ENCODE measurements at regions not wholly inside any gene's neighbourhood (a gene's known extent, or its start where the extent isn't known, plus 50 kb on each side); places are given as distances from the start of the nearest gene placed in this dataset.

- DNase-seq (ENCODE audit: low read depth in 3 of 3) = no peak
These were observed 783.7 kb downstream of the EPHA7 start for GRCh38 chr6:92635553-92636153.

DNA sequence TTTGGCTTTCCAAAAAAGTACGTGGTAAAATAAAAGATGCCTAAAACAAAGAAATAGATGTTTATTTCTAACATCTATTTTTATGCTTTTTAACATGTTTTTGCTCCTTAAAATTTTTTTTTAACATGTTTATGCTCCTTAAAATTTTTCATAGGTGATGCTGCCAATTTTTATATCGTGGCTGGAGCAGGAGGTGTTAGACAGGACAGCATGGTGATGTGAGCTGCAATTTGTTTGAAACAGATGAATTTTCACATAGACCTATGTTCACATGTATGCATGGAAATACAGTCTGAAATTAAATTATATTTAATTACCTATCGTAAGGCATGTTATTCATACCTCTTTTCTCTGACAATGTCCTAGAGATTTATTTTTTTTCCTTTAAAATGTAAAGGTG is 784.8 kb downstream of the EPHA7 start:
- no peak for DNase-seq (ENCODE audit: low read depth in 3 of 3)

GRCh38 chr6:92623431-92623830 is 795.9 kb downstream of the EPHA7 start:
- no peak for DNase-seq (ENCODE audit: low read depth in 3 of 3)

GRCh38 chr6:92617721-92618120 is 801.6 kb downstream of the EPHA7 start:
- no peak for DNase-seq (ENCODE audit: low read depth in 3 of 3)

GRCh38 chr6:92608751-92609150 is 810.6 kb downstream of the EPHA7 start:
- DNase-seq (ENCODE audit: low read depth in 3 of 3) = no peak

DNA sequence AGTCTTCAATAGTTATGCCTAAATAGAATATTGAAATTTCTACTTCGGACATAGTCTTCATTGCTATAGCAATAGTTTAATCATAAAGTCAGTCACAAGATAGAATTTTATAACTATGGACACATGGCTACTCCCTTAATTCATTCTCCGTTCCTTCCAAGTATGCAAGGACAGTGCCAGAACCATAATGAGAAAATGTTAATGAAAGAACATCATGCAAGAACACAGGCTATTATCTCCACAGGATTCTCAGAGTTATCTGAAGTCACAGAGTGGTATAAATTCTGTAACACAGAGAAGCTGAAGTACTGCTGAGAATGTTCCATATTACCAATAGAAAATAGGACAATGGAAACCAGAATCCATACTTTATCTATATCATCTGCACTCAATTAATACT is 826.2 kb downstream of the EPHA7 start:
- no peak for DNase-seq (ENCODE audit: low read depth in 3 of 3)

DNA sequence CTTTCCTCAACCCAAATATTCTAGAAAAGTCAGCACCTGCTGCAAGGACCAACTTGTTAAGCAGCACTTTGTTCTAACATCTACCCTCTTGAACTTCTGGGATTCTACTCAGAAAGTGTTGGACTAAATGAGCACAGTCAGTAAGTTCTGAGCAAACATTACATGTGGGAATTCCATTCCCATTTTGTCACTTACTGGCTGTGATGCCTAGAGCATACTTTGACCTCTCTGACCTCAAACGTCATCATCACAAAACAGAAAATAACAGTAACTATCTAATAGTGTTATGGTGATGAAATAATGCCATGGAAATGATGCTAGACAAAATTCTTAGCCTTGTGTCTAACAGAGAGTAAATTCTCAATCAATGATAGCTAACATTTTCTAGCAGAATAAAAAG is 829.4 kb downstream of the EPHA7 start:
- DNase-seq (ENCODE audit: low read depth in 3 of 3) = no peak

DNA sequence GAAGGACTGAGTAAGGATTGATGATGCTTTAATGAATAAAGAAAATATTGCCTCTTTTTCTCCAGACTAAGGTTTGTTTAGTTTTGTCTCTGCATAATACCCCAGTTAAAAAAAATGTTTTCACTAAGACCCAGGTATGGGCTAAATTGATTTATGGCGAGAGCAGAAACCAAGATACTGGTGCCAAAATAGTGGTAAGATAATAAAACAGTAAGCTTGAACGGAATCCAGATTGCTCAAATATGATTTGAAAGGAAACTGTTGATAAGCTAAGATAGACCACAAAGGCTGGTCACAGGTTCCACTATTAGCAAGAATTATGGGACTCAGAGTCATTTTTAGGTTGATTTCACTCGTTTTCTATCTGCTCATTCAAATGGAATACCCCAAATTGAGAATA is 831.2 kb downstream of the EPHA7 start:
- no peak for DNase-seq (ENCODE audit: low read depth in 3 of 3)

- DNase-seq (ENCODE audit: low read depth in 3 of 3) = no peak
These were observed 831.8 kb downstream of the EPHA7 start for GRCh38 chr6:92587525-92587924.

DNA sequence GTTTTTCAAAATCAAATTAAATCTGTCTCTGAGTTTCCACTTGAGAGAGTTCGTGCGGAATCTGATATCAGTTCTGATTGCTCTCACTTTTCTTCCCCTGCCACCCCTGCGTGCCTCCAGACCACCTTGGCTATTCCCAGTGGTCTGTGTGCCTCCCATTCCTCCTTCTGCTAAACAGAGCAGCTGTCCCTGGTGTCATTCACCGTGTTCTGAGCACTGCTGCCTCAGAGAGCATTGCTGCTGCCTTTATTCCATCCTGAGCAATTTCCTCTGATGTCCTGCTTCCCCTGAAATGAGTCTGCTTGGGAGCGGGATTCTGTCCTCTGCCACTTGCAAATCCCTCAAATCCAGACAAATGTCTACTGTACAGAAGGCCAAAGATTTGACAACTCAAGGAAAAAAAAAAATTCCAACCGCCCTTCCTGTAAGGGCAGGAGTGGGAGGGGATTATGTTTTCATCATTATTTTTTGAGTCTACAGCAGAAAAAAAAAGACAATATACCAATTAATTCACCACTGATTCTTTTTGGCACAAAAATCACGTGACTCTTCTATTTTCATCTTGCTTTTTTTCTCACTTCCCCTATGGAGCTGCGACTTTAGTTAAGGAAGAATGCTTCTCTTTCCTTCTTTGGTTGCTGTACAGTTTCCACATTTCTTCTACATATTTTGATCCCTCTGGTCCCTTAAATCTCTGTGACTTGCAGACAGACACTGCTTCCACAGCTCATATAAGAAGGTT is 833.0 kb downstream of the EPHA7 start:
- DNase-seq (ENCODE audit: low read depth in 3 of 3) = no peak

DNA sequence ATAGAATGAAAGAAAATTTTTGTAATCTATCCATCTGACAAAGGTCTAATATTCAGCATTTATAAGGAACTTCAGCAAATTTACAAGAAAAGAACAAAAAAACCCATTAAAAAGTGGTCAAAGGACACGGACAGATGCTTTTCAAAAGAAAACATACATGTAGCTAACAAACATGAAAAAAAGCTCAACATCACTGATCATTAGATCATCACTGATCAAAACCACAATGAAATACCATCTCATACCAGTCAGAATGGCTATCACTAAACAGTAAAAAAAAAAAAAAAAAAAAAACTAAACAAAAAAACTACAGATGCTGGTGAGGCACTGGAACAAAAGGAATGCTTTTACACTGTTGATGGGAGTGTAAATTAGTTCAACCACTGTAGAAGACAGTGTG is 837.1 kb downstream of the EPHA7 start:
- DNase-seq (ENCODE audit: low read depth in 3 of 3) = no peak

GRCh38 chr6:92577077-92577719 is 842.2 kb downstream of the EPHA7 start:
- DNase-seq (ENCODE audit: low read depth in 3 of 3) = no peak

GRCh38 chr6:92568541-92568940 is 850.8 kb downstream of the EPHA7 start:
- no peak for DNase-seq (ENCODE audit: low read depth in 3 of 3)

- no peak for DNase-seq (ENCODE audit: low read depth in 3 of 3)
These were observed 852.7 kb downstream of the EPHA7 start for GRCh38 chr6:92566632-92567031.

GRCh38 chr6:92564376-92564775 is 855.0 kb downstream of the EPHA7 start:
- DNase-seq (ENCODE audit: low read depth in 3 of 3) = no peak

- DNase-seq (ENCODE audit: low read depth in 3 of 3) = no peak
These were observed 859.7 kb downstream of the EPHA7 start for GRCh38 chr6:92559611-92560010.

GRCh38 chr6:92559003-92559402 is 860.4 kb downstream of the EPHA7 start:
- DNase-seq (ENCODE audit: low read depth in 3 of 3) = no peak

- DNase-seq (ENCODE audit: low read depth in 3 of 3) = no peak
These were observed 868.9 kb downstream of the EPHA7 start for GRCh38 chr6:92550501-92550900.

- no peak for DNase-seq (ENCODE audit: low read depth in 3 of 3)
These were observed 873.5 kb downstream of the EPHA7 start for GRCh38 chr6:92545861-92546260.

DNA sequence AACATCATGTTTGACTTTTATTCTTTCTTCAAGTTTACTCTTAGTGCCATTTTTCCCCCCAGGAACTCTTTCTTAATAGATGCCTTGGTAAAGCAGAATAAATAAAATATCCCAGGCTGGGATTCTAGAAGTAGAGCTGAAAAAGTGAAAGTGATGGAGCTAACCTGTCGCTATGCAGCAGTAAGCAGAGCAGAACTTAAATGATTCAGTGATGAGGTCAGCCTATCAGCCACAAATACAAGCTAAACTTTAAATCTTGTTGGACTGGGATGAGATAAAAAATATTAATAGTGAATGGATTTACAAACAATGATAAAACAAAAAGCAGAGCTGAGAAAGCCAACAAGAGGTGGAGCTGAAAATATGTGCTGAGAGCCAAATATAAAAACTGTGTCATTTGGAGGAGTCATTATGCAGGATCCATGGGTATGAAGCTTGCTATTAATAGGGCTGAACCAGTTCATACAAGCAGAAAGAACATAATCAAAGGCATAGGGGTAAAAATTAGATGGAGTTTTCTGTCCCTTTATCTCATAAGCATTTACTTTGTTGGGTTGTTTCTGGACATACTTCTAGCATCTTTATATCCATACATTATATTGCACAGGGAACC is 877.8 kb downstream of the EPHA7 start:
- no peak for DNase-seq (ENCODE audit: low read depth in 3 of 3)

DNA sequence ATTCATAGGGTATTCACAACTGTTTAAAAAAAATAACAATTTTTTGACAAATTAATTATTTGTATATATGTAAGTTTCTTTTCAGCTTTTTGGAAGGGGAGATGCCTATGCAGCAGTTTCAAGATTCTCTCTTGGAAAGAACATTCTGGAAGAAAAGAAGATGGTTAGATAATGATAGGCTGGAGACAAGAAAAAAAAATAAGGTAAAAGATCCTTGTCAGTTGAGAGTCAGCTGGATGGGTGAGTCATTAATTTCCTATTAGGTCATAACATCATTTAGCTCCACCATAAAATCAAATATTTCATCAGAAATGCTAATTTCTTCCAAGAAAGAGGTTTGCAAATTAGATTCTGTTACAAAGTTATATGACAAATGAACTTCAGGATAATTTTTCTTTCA is 880.4 kb downstream of the EPHA7 start:
- no peak for DNase-seq (ENCODE audit: low read depth in 3 of 3)

- DNase-seq (ENCODE audit: low read depth in 3 of 3) = no peak
These were observed 881.1 kb downstream of the EPHA7 start for GRCh38 chr6:92538275-92538674.

GRCh38 chr6:92534109-92534508 is 885.2 kb downstream of the EPHA7 start:
- DNase-seq (ENCODE audit: low read depth in 3 of 3) = no peak

All from stimulated activated CD4-positive, alpha-beta T cell treated with anti-CD3 and anti-CD28 coated beads, TNF-alpha, amount 100 ng/mL, for 24 hours (primary cell).